GM18870 (cell line): ENCODE measurements at regions not wholly inside any gene's neighbourhood (a gene's known extent, or its start where the extent isn't known, plus 50 kb on each side); places are given as distances from the start of the nearest gene placed in this dataset.
"Not testable (repeated sequence)": the region's sequence is repeated elsewhere in the genome, so short reads cannot be mapped to it uniquely, and the experiment has no call there.

ENCODE experiments used
- ATAC-seq: cut with Tn5 transposase; IDR thresholded peaks from one replicate; pipeline ENCODE4 v1.9.1; 2021; ENCODE audit warnings: moderate library complexity; ENCODE audit not compliant: unreplicated experiment

GRCh38 chr11:134498326-134499139 lies 86.5 kb upstream of the B3GAT1 start:
- ATAC-seq, result no peak

GRCh38 chr11:134497586-134497985 lies 85.5 kb upstream of the B3GAT1 start:
- ATAC-seq, result no peak

GRCh38 chr11:134496058-134496457 lies 84.0 kb upstream of the B3GAT1 start:
- ATAC-seq, result not testable (repeated sequence)

GRCh38 chr11:134494395-134494794 lies 82.4 kb upstream of the B3GAT1 start:
- ATAC-seq, result not testable (repeated sequence)

GRCh38 chr11:134492411-134492810 lies 80.4 kb upstream of the B3GAT1 start:
- not testable (repeated sequence) for ATAC-seq

- no peak for ATAC-seq
Observed at GRCh38 chr11:134489728-134490127, 77.7 kb upstream of the B3GAT1 start.

- no peak for ATAC-seq
Observed at GRCh38 chr11:134488913-134489312, 76.9 kb upstream of the B3GAT1 start.

- no peak for ATAC-seq
Observed at GRCh38 chr11:134488512-134488911, 76.5 kb upstream of the B3GAT1 start.

- ATAC-seq, result no peak
Observed at GRCh38 chr11:134487696-134488095, 75.7 kb upstream of the B3GAT1 start.

GRCh38 chr11:134486704-134487103 lies 74.7 kb upstream of the B3GAT1 start:
- no peak for ATAC-seq

- ATAC-seq, result no peak
Observed at GRCh38 chr11:134486106-134486505, 74.1 kb upstream of the B3GAT1 start.

GRCh38 chr11:134485316-134485715 lies 73.3 kb upstream of the B3GAT1 start:
- ATAC-seq, result no peak

GRCh38 chr11:134483857-134484256 lies 71.8 kb upstream of the B3GAT1 start:
- ATAC-seq, result no peak

- no peak for ATAC-seq
Observed at GRCh38 chr11:134483291-134483690, 71.2 kb upstream of the B3GAT1 start.

- no peak for ATAC-seq
Observed at GRCh38 chr11:134482865-134483264, 70.8 kb upstream of the B3GAT1 start.

GRCh38 chr11:134481933-134482527 lies 70.0 kb upstream of the B3GAT1 start:
- no peak for ATAC-seq

GRCh38 chr11:134481135-134481534 lies 69.1 kb upstream of the B3GAT1 start:
- ATAC-seq, result no peak

GRCh38 chr11:134480136-134480712 lies 68.2 kb upstream of the B3GAT1 start:
- no peak for ATAC-seq

GRCh38 chr11:134479206-134480135 lies 67.4 kb upstream of the B3GAT1 start:
- ATAC-seq, result no peak

- no peak for ATAC-seq
Observed at GRCh38 chr11:134478611-134479010, 66.6 kb upstream of the B3GAT1 start.

- ATAC-seq, result no peak
Observed at GRCh38 chr11:134478176-134478575, 66.1 kb upstream of the B3GAT1 start.
